ENCODE measurements at regions not wholly inside any gene's neighbourhood (a gene's known extent, or its start where the extent isn't known, plus 50 kb on each side); places are given as distances from the start of the nearest gene placed in this dataset.

- TF ChIP-seq, protein P1, sequence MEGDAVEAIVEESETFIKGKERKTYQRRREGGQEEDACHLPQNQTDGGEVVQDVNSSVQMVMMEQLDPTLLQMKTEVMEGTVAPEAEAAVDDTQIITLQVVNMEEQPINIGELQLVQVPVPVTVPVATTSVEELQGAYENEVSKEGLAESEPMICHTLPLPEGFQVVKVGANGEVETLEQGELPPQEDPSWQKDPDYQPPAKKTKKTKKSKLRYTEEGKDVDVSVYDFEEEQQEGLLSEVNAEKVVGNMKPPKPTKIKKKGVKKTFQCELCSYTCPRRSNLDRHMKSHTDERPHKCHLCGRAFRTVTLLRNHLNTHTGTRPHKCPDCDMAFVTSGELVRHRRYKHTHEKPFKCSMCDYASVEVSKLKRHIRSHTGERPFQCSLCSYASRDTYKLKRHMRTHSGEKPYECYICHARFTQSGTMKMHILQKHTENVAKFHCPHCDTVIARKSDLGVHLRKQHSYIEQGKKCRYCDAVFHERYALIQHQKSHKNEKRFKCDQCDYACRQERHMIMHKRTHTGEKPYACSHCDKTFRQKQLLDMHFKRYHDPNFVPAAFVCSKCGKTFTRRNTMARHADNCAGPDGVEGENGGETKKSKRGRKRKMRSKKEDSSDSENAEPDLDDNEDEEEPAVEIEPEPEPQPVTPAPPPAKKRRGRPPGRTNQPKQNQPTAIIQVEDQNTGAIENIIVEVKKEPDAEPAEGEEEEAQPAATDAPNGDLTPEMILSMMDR (IDR thresholded peaks at IDR 0.05), result no peak
- H3K4me3 ChIP-seq, result no peak overlapping the region
- no peak for DNase-seq
- H3K36me3 ChIP-seq, result no peaks in the 10 kb centered on the region
- no peaks in the 10 kb centered on the region for H3K27me3 ChIP-seq
- intact Hi-C loops (cut with DNase I; ENCODE audit: low total_unique reads), result no loop called here
- H3K4me1 ChIP-seq, result no peaks in the 10 kb centered on the region
- H3K9me3 ChIP-seq, result no peaks in the 10 kb centered on the region
- no peak overlapping the region for H3K27ac ChIP-seq
These were observed 160.5 kb downstream of the ACTL8 start for GRCh38 chr1:17915511-17916197.

DNA sequence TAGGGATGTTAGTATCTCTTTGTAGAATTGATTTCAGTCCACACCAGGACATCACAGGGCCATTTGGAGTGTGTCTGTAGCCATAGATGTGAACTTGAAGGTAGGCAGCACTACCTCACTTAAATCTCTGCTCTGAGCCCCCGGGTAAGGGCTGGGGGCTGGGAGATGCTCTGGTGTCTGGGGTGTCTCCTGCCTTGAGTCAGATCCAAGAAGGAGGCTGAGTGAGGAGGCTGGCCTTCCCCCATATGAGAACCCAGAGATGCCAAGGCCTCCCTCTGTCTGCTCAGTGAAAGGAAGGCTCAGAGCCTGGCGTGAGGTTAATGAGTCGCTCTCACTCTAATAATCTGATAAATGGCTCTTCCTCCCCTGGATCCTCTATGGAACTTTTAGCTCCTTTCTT is 161.6 kb downstream of the ACTL8 start:
- DNase-seq, result no peak
- H3K9me3 ChIP-seq, result no peaks in the 10 kb centered on the region
- H3K4me3 ChIP-seq, result no peak overlapping the region
- no peaks in the 10 kb centered on the region for H3K36me3 ChIP-seq
- TF ChIP-seq POLR2A (IDR thresholded peaks at IDR 0.05), result no peak
- TF ChIP-seq, protein P1 (IDR thresholded peaks at IDR 0.05), result no peak
- no peaks in the 10 kb centered on the region for H3K27me3 ChIP-seq
- no peaks in the 10 kb centered on the region for H3K4me1 ChIP-seq
- H3K27ac ChIP-seq, result no peak overlapping the region
- intact Hi-C loops (cut with DNase I; ENCODE audit: low total_unique reads), result no loop called here

DNA sequence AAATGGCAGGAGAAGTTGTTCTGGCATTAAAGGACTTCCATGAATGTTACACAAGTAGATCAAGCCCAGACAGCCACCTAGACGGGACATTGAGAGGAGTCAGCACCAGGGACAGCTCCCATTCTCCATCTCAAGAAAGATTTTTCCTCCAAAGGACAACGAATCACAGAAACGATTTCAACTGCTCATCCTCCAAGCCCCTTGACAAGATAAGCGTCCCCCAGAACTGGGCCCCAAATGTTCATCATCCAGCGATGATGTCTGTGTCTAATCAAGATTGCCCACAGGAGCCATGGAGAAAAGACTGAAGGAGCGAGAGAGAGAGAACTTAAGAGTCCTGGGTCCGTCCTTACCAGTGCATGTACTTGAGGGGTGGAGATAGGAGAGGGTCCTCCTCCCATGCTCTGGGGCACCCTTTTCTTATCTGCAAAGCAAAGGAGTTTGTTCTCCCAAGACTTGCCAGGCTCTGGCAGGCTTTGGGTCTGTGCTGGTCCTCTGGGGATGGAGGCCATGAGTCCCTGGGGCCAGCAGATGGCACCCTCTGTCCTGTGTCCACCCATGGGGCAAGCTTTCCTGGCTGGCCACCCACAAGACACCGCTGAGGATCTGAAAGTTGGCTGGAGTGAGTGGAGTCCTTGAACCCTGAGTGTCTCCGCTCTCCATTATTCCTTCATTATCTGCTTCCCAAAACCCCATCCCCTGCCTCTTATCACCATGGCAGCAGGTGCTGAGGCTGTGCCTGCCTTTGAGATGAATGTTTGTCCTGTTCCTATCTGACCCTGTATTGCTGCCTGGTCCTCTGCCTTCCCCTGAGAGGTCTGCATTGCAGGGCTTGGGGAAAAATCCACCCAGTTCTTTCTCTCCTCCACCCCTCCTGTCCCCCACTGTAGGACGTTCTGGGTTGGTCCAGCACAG is 164.6 kb downstream of the ACTL8 start:
- TF ChIP-seq POLR2A (IDR thresholded peaks at IDR 0.05), result no peak
- TF ChIP-seq, protein P1 (IDR thresholded peaks at IDR 0.05), result no peak
- no peaks in the 10 kb centered on the region for H3K27me3 ChIP-seq

DNA sequence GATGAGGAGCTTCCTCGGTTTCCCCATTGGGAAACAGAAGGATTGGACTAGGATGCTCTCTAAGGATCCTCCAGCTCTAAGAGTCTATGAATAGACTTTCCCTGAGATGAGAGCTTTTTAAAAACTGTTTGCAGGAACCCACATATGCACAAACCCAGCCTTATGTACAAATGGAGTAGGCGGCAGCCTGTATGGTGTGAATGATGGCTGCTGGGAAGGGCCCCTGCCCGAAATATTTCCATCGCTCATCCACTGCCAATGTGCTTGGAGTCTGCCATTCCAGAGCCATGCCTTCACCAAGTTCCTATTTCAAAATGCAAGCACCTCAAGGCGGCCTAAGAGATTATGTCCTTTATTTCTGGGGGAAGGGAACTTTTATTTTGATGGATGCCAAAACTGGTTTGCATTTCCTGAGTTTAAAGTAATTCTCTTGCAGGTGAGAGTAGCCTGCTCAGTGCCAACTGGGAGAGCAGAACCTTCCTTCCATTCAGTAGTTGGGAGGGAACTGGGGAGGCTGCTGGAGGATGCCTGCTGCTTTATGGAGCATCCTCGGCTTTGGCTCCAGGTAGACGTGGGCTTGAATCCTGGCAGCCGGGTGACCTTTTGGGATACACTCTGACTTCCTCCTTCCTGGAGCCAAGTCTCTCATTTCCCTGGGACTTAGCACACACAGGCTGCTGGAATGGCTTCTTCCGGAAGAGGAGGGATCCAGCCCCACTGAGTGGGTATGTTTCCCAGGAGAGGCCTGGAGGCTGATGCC is 165.9 kb downstream of the ACTL8 start:
- Histone ChIP-seq H3K9me3 (no peaks in the 10 kb centered on the region), H3K36me3 (no peaks in the 10 kb centered on the region), H3K4me1 (no peaks in the 10 kb centered on the region), H3K27me3 (no peaks in the 10 kb centered on the region), H3K27ac (no peak overlapping the region), H3K4me3 (no peak overlapping the region)
- intact Hi-C loops (cut with DNase I; ENCODE audit: low total_unique reads), result no loop called here
- TF ChIP-seq, protein P1 (IDR thresholded peaks at IDR 0.05), result no peak
- TF ChIP-seq POLR2A (IDR thresholded peaks at IDR 0.05), result no peak
- no peak for DNase-seq

More for the DNA sequence above, 164.6 kb downstream of the ACTL8 start:
- Histone ChIP-seq H3K36me3 (no peaks in the 10 kb centered on the region), H3K27ac (no peak overlapping the region), H3K9me3 (no peaks in the 10 kb centered on the region), H3K4me1 (no peaks in the 10 kb centered on the region), H3K4me3 (no peak overlapping the region)
- intact Hi-C loops (cut with DNase I; ENCODE audit: low total_unique reads), result no loop called here
- DNase-seq, result no peak

Measured in uterus (tissue), 3 donors.